IMR-90 (cell line): ENCODE measurements at regions not wholly inside any gene's neighbourhood (a gene's known extent, or its start where the extent isn't known, plus 50 kb on each side); places are given as distances from the start of the nearest gene placed in this dataset.
"Not testable (repeated sequence)": the region's sequence is repeated elsewhere in the genome, so short reads cannot be mapped to it uniquely, and the experiment has no call there.

Experiments
- ATAC-seq: fragments of 200-7000 bp; cut with Tn5 transposase; 2 replicates; pipeline ENCODE4 v1.9.1; 2020; ENCODE audit warnings: low read depth, mild to moderate bottlenecking, moderate library complexity
- BruUV-seq: library from RNA; stranded (reverse); fragments of 400-500 nt; replicated peaks from 2 replicates; lab custom pipeline; 2021; lab: Mats Ljungman, UMichigan
- CTCF ChIA-PET: fragments of 300-600 bp; formaldehyde crosslinking; extraction: SDS; loops from one replicate; lab custom pipeline; 2021; ENCODE audit warnings: antibody characterized with exemption; lab: Yijun Ruan, JAX
- POLR2A ChIA-PET: fragments of 300-600 bp; sonication (Branson Sonifier 250); formaldehyde crosslinking; loops from one replicate; lab custom pipeline; 2022; ENCODE audit warnings: antibody characterized with exemption; ENCODE audit not compliant: unreplicated experiment; lab: Charles Lee
- DNase-seq: peaks from one replicate; pipeline ENCODE4 v3.0.0; 2013
- H2AFZ ChIP-seq: replicated peaks from 2 replicates; pipeline ENCODE3; 2013; ENCODE audit warnings: low read length, mild to moderate bottlenecking; ENCODE audit not compliant: poor library complexity
- H2AK5ac ChIP-seq: 2 replicates; pipeline ENCODE4 v1.6.1; 2013; ENCODE audit warnings: low read depth, low read length, inconsistent platforms
- H2AK9ac ChIP-seq: replicated peaks from 2 replicates; pipeline ENCODE3; 2013; ENCODE audit warnings: mild to moderate bottlenecking, low read depth, low read length, moderate library complexity; ENCODE audit not compliant: poor library complexity
- H2BK120ac ChIP-seq: 2 replicates; pipeline ENCODE4 v1.6.1; 2013; ENCODE audit warnings: low read depth, low read length, inconsistent platforms
- H2BK15ac ChIP-seq: 3 replicates; pipeline ENCODE4 v1.6.1; 2013; ENCODE audit warnings: low read depth, low read length, inconsistent platforms
- H2BK20ac ChIP-seq: 2 replicates; pipeline ENCODE4 v1.6.1; 2013; ENCODE audit warnings: low read depth, mild to moderate bottlenecking, inconsistent platforms, low read length, moderate library complexity
- H2BK5ac ChIP-seq: 2 replicates; pipeline ENCODE4 v1.6.1; 2013; ENCODE audit warnings: mild to moderate bottlenecking, low read depth, low read length, inconsistent platforms; ENCODE audit not compliant: poor library complexity, severe bottlenecking
- H3K14ac ChIP-seq: replicated peaks from 2 replicates; pipeline ENCODE4 v1.6.1; 2013; ENCODE audit warnings: low read depth, low read length, inconsistent platforms
- H3K18ac ChIP-seq: 2 replicates; pipeline ENCODE4 v1.6.1; 2013; ENCODE audit warnings: low read depth, low read length, control low read depth
- H3K23ac ChIP-seq: 2 replicates; pipeline ENCODE4 v1.6.1; 2013; ENCODE audit warnings: low read depth, low read length, inconsistent platforms
- H3K27ac ChIP-seq: 2 replicates; pipeline ENCODE4 v1.5.1; 2013; ENCODE audit warnings: mild to moderate bottlenecking, control low read depth, low read length; ENCODE audit not compliant: insufficient read depth
- H3K27me3 ChIP-seq: 2 replicates; pipeline ENCODE4 v1.6.1; 2013; ENCODE audit warnings: low read length; ENCODE audit not compliant: control insufficient read depth, insufficient read depth
- H3K36me3 ChIP-seq: 2 replicates; pipeline ENCODE4 v1.6.1; 2013; ENCODE audit warnings: low read length, mixed read lengths; ENCODE audit not compliant: control insufficient read depth, insufficient read depth
- H3K4ac ChIP-seq: 2 replicates; pipeline ENCODE4 v1.6.1; 2013; ENCODE audit warnings: low read depth, low read length, inconsistent platforms
- H3K4me1 ChIP-seq: 2 replicates; pipeline ENCODE4 v1.6.1; 2013; ENCODE audit warnings: low read length, mixed read lengths; ENCODE audit not compliant: control insufficient read depth, insufficient read depth
- H3K4me2 ChIP-seq: 2 replicates; pipeline ENCODE4 v1.6.1; 2013; ENCODE audit warnings: low read depth, mild to moderate bottlenecking, control low read depth, low read length, moderate library complexity
- H3K4me3 ChIP-seq: 2 replicates; pipeline ENCODE4 v1.5.1; 2013; ENCODE audit warnings: low read depth, mild to moderate bottlenecking, control low read depth, low read length, moderate library complexity; ENCODE audit not compliant: insufficient read depth
- H3K56ac ChIP-seq: 2 replicates; pipeline ENCODE4 v1.6.1; 2013; ENCODE audit warnings: low read length, inconsistent platforms; ENCODE audit not compliant: insufficient read depth; ENCODE audit errors: extremely low read depth
- H3K79me1 ChIP-seq, 2 experiments: 2 replicates each; pipeline ENCODE4 v1.6.1; 2013; ENCODE audit warnings: low read length in 2 of 2, inconsistent platforms in 1 of 2, low read depth in 1 of 2
- H3K9ac ChIP-seq: 2 replicates; pipeline ENCODE4 v1.6.1; 2013; ENCODE audit warnings: low read depth, low read length, control low read depth
- H3K9me1 ChIP-seq: 2 replicates; pipeline ENCODE4 v1.6.1; 2013; ENCODE audit warnings: low read length, inconsistent platforms; ENCODE audit not compliant: insufficient read depth
- H3K9me3 ChIP-seq: 2 replicates; pipeline ENCODE4 v1.6.1; 2013; ENCODE audit warnings: low read length; ENCODE audit not compliant: control insufficient read depth, insufficient read depth
- H4K20me1 ChIP-seq: 2 replicates; pipeline ENCODE4 v1.6.1; 2013; ENCODE audit warnings: low read length, inconsistent platforms; ENCODE audit not compliant: insufficient read depth
- H4K5ac ChIP-seq: 2 replicates; pipeline ENCODE4 v1.6.1; 2013; ENCODE audit warnings: mild to moderate bottlenecking, low read depth, low read length, control low read depth
- H4K8ac ChIP-seq, 2 experiments: 2 replicates each; pipeline ENCODE4 v1.6.1; 2013; ENCODE audit warnings: low read depth in 2 of 2, low read length in 2 of 2, control low read depth in 1 of 2, inconsistent platforms in 1 of 2
- H4K91ac ChIP-seq: 2 replicates; pipeline ENCODE4 v1.6.1; 2013; ENCODE audit warnings: low read depth, low read length, inconsistent platforms; ENCODE audit not compliant: insufficient read depth
- BHLHE40 ChIP-seq: fragments of 150-350 bp; IDR thresholded peaks from 2 replicates; pipeline ENCODE4 v1.6.1; 2016; ENCODE audit warnings: mild to moderate bottlenecking, low read depth, low read length
- CEBPB ChIP-seq: IDR thresholded peaks from 2 replicates; pipeline ENCODE4 v1.6.1; 2012; ENCODE audit warnings: low read depth, low read length, improper control_type of control experiment
- MAFK ChIP-seq: IDR thresholded peaks from 2 replicates; pipeline ENCODE4 v1.6.1; 2012; ENCODE audit warnings: low read depth, low read length, improper control_type of control experiment
- MXI1 ChIP-seq: IDR thresholded peaks from 2 replicates; pipeline ENCODE4 v1.6.1; 2012; ENCODE audit warnings: low read depth, mild to moderate bottlenecking, low read length, moderate library complexity, borderline replicate concordance
- RCOR1 ChIP-seq: IDR thresholded peaks from 2 replicates; pipeline ENCODE4 v1.6.1; 2012; ENCODE audit warnings: mild to moderate bottlenecking, low read length, improper control_type of control experiment; ENCODE audit not compliant: insufficient replicate concordance
- RFX5 ChIP-seq: IDR thresholded peaks from 2 replicates; pipeline ENCODE4 v1.8.0; 2012; ENCODE audit warnings: low read depth, mild to moderate bottlenecking, low read length, moderate library complexity
- WGBS, 2 experiments: methylation state at CpG; one replicate each; pipeline versions ENCODE4 v1.1.5 to v1.1.7; 2013; ENCODE audit warnings: missing lambda C conversion rate in 2 of 2; ENCODE audit not compliant: insufficient read length in 1 of 2; ENCODE audit errors: extremely low coverage in 2 of 2; 5-methylcytosine and 5-hydroxymethylcytosine counted together
- dilution Hi-C: fragments of 300-500 bp; cut with HindIII; formaldehyde crosslinking; loops from one replicate; pipeline ENCODE4 v1.14.3; 2018; ENCODE audit warnings: low sequenced_read_pairs; ENCODE audit not compliant: unreplicated experiment
- in situ Hi-C: fragments of 300-500 bp; cut with MboI; formaldehyde crosslinking; loops from 3 replicates; pipeline ENCODE4 v1.14.3; 2019; ENCODE audit warnings: low sequenced_read_pairs, inconsistent platforms, mixed read lengths
- intact Hi-C: fragments of 100-400 bp; cut with micrococcal nuclease; formaldehyde crosslinking; loops from 2 replicates; pipeline ENCODE4 v1.10.0; 2022
- TF ChIP-seq, protein P1 (sequence below): conservative IDR thresholded peaks from 2 replicates; pipeline ENCODE4 v1.5.1; 2012; ENCODE audit warnings: mild to moderate bottlenecking, low read depth, low read length, improper control_type of control experiment
- TF ChIP-seq, protein P2 (sequence below): fragments of 150-350 bp; IDR thresholded peaks from 2 replicates; pipeline ENCODE4 v1.6.1; 2016; ENCODE audit warnings: low read depth, mild to moderate bottlenecking, low read length, moderate library complexity, borderline replicate concordance

DNA sequence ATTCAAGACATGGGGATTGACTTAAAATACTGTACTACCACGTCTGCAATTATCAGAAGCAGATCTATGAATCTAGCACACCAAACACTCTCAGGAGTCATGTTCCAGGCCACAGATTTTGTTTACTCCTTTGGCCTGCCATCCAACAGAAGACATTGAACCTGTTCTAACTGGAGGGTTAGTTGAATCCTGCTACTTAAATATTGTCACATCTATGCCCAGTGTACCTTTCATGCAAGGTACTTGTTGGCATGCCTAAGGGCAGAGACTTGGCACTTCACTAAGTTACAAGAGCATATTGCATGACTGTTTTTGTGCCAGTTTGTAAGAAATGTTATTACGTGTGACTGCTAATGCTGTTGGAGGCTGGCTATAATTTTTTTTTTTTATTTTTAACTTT lies 126.9 kb upstream of the BCOR start:
- H3K27ac ChIP-seq: no peak overlapping the region
- H3K4ac ChIP-seq: no peak overlapping the region
- H3K14ac ChIP-seq: no peak overlapping the region
- H2BK120ac ChIP-seq: no peak overlapping the region
- no peak overlapping the region for H3K4me2 ChIP-seq
- no peaks in the 10 kb centered on the region for H3K4me1 ChIP-seq
- CTCF ChIA-PET: no interaction called here
- no peak overlapping the region for H2AK9ac ChIP-seq
- H3K18ac ChIP-seq: no peak overlapping the region
- H2BK5ac ChIP-seq: no peak overlapping the region
- no peak overlapping the region for H3K56ac ChIP-seq
- H4K8ac ChIP-seq: no peak overlapping the region
- POLR2A ChIA-PET: no interaction called here
- no peak overlapping the region for H2BK20ac ChIP-seq
- H2BK15ac ChIP-seq: no peak overlapping the region
- intact Hi-C loops: no loop called here
- no peak overlapping the region for H3K4me3 ChIP-seq
- in situ Hi-C loops: no loop called here
- no peaks in the 10 kb centered on the region for H4K20me1 ChIP-seq
- BruUV-seq: no TSS peak
- TF ChIP-seq RFX5 (no peak), CEBPB (no peak), MXI1 (no peak), BHLHE40 (no peak), RCOR1 (no peak), MAFK (no peak)
- TF ChIP-seq, protein P1, sequence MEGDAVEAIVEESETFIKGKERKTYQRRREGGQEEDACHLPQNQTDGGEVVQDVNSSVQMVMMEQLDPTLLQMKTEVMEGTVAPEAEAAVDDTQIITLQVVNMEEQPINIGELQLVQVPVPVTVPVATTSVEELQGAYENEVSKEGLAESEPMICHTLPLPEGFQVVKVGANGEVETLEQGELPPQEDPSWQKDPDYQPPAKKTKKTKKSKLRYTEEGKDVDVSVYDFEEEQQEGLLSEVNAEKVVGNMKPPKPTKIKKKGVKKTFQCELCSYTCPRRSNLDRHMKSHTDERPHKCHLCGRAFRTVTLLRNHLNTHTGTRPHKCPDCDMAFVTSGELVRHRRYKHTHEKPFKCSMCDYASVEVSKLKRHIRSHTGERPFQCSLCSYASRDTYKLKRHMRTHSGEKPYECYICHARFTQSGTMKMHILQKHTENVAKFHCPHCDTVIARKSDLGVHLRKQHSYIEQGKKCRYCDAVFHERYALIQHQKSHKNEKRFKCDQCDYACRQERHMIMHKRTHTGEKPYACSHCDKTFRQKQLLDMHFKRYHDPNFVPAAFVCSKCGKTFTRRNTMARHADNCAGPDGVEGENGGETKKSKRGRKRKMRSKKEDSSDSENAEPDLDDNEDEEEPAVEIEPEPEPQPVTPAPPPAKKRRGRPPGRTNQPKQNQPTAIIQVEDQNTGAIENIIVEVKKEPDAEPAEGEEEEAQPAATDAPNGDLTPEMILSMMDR: no peak
- TF ChIP-seq, protein P2, sequence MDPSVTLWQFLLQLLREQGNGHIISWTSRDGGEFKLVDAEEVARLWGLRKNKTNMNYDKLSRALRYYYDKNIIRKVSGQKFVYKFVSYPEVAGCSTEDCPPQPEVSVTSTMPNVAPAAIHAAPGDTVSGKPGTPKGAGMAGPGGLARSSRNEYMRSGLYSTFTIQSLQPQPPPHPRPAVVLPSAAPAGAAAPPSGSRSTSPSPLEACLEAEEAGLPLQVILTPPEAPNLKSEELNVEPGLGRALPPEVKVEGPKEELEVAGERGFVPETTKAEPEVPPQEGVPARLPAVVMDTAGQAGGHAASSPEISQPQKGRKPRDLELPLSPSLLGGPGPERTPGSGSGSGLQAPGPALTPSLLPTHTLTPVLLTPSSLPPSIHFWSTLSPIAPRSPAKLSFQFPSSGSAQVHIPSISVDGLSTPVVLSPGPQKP: no peak
- no peak overlapping the region for H3K23ac ChIP-seq
- H3K36me3 ChIP-seq: no peaks in the 10 kb centered on the region
- dilution Hi-C loops: no loop called here
- no peak overlapping the region for H2AFZ ChIP-seq
- no peak overlapping the region for H4K5ac ChIP-seq
- no peak for ATAC-seq
- no peaks in the 10 kb centered on the region for H3K79me1 ChIP-seq
- H3K9me3 ChIP-seq: peaks cover 7% of the 10 kb centered on the region
- H3K27me3 ChIP-seq: no peaks in the 10 kb centered on the region; the same call in 1 of the 2 replicates
- H3K9ac ChIP-seq: no peak overlapping the region
- no peak for DNase-seq
- H2AK5ac ChIP-seq: no peak overlapping the region
- no peak overlapping the region for H4K91ac ChIP-seq
- no CpG with 5 or more reads among the region's 2 CpGs for WGBS, 2 experiments
- no peaks in the 10 kb centered on the region for H3K9me1 ChIP-seq

DNA sequence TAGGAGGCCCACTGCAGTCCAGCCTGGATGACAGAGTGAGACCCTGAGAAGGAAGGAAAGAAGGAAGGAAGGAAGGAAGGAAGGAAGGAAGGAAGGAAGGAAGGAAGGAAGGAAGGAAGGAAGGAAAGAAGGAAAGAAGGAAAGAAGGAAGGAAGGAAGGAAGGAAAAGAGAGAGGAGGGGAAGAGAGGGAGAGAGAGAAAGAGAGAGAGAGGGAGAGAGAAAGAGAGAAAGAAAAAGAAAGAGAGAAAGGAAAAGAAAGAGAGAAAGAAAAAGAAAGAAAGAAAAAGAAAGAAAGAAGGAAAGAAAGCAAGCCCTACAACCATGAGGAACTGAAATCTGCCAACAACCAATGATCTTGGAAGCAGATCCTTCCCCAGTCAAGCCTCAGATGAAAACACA lies 124.9 kb upstream of the BCOR start:
- intact Hi-C loops, H3K23ac ChIP-seq, H4K91ac ChIP-seq, H3K9me1 ChIP-seq, H3K18ac ChIP-seq, H3K4ac ChIP-seq, DNase-seq, H3K27ac ChIP-seq, H2BK15ac ChIP-seq, H2AK9ac ChIP-seq, dilution Hi-C loops, H3K4me1 ChIP-seq, H4K8ac ChIP-seq, H4K5ac ChIP-seq, H3K79me1 ChIP-seq, H3K36me3 ChIP-seq, H2AFZ ChIP-seq, H3K9ac ChIP-seq, BruUV-seq, H2AK5ac ChIP-seq, H3K14ac ChIP-seq, H3K4me2 ChIP-seq, ATAC-seq, H2BK5ac ChIP-seq, CTCF ChIA-PET, H4K20me1 ChIP-seq, H3K4me3 ChIP-seq, H2BK20ac ChIP-seq, in situ Hi-C loops, H3K9me3 ChIP-seq, H3K27me3 ChIP-seq, POLR2A ChIA-PET, H2BK120ac ChIP-seq, H3K56ac ChIP-seq: not testable (repeated sequence)
